ENCODE measurements at regions not wholly inside any gene's neighbourhood (a gene's known extent, or its start where the extent isn't known, plus 50 kb on each side); places are given as distances from the start of the nearest gene placed in this dataset.

GRCh38 chr7:54847921-54848320, 88.9 kb upstream of the SEC61G start:
- DNase-seq: no peak

- DNase-seq: no peak
These were observed 97.8 kb upstream of the SEC61G start for GRCh38 chr7:54856856-54857255.

- DNase-seq: no peak
These were observed 98.3 kb upstream of the SEC61G start for GRCh38 chr7:54857294-54857693.

- DNase-seq: no peak
These were observed 99.1 kb upstream of the SEC61G start for GRCh38 chr7:54858008-54858692.

- DNase-seq: no peak
These were observed 100.1 kb upstream of the SEC61G start for GRCh38 chr7:54859066-54859465.

GRCh38 chr7:54859545-54859944, 100.5 kb upstream of the SEC61G start:
- no peak for DNase-seq

- no peak for DNase-seq
These were observed 101.2 kb upstream of the SEC61G start for GRCh38 chr7:54860003-54860775.

- no peak for DNase-seq
These were observed 101.8 kb upstream of the SEC61G start for GRCh38 chr7:54860843-54861242.

- no peak for DNase-seq
These were observed 105.7 kb upstream of the SEC61G start for GRCh38 chr7:54864663-54865062.

GRCh38 chr7:54869523-54869922, 110.5 kb upstream of the SEC61G start:
- no peak for DNase-seq

- DNase-seq: no peak
These were observed 115.8 kb upstream of the SEC61G start for GRCh38 chr7:54874804-54875203.

- DNase-seq: no peak
These were observed 118.7 kb upstream of the SEC61G start for GRCh38 chr7:54877683-54878082.

- no peak for DNase-seq
These were observed 119.3 kb upstream of the SEC61G start for GRCh38 chr7:54878339-54878738.

- DNase-seq: no peak
These were observed 120.8 kb upstream of the SEC61G start for GRCh38 chr7:54879776-54880175.

GRCh38 chr7:54880326-54880989, 121.4 kb upstream of the SEC61G start:
- no peak for DNase-seq

- no peak for DNase-seq
These were observed 123.0 kb upstream of the SEC61G start for GRCh38 chr7:54881816-54882520.

- DNase-seq: no peak
These were observed 123.7 kb upstream of the SEC61G start for GRCh38 chr7:54882694-54883093.

- no peak for DNase-seq
These were observed 124.6 kb upstream of the SEC61G start for GRCh38 chr7:54883576-54883975.

- DNase-seq: no peak
These were observed 126.3 kb upstream of the SEC61G start for GRCh38 chr7:54885285-54885684.

GRCh38 chr7:54888067-54888733, 129.2 kb upstream of the SEC61G start:
- DNase-seq: no peak

- DNase-seq: no peak
These were observed 129.7 kb upstream of the SEC61G start for GRCh38 chr7:54888734-54889082.

GRCh38 chr7:54897891-54898290, 120.9 kb upstream of the EGFR start:
- DNase-seq: no peak

Data from hematopoietic multipotent progenitor cell treated with erythropoietin and hydrocortisone succinate and interleukin-3 and kit ligand, for 6 days (in vitro differentiated cells).